A549 (cell line): ENCODE measurements at regions not wholly inside any gene's neighbourhood (a gene's known extent, or its start where the extent isn't known, plus 50 kb on each side); places are given as distances from the start of the nearest gene placed in this dataset.

Experiments used
- EHMT2 ChIP-seq: fragments of 200-600 bp; sonication (generic); IDR thresholded peaks from 2 replicates; pipeline ENCODE4 v1.6.1; 2016; ENCODE audit warnings: antibody characterized with exemption, low read depth, mild to moderate bottlenecking, moderate library complexity
- EP300 ChIP-seq, 2 experiments: fragments of >200 bp; sonication (Bioruptor Twin); formaldehyde crosslinking; IDR thresholded peaks; 2 replicates in 1 of 2; 3 replicates in 1 of 2; pipeline ENCODE4 v1.6.1; 2016 to 2017
- FOSL2 ChIP-seq, 2 experiments: fragments of 450-650 bp in 1 of 2; fragments of >200 bp in 1 of 2; sonication (Bioruptor Twin) in 1 of 2; formaldehyde crosslinking; IDR thresholded peaks; 2 replicates each; pipeline versions ENCODE4 v1.5.0 to v1.6.1; 2016 to 2020; ENCODE audit warnings: mild to moderate bottlenecking in 1 of 2, moderate library complexity in 1 of 2
- HOXA7 ChIP-seq: fragments of 250-450 bp; sonication (Bioruptor Pico); IDR thresholded peaks from 2 replicates; pipeline ENCODE4 v1.5.0; 2020; ENCODE audit warnings: mild to moderate bottlenecking, moderate library complexity
- JUN ChIP-seq, 2 experiments: fragments of >200 bp; sonication (Bioruptor Twin); formaldehyde crosslinking; IDR thresholded peaks; 2 replicates in 1 of 2; 3 replicates in 1 of 2; pipeline ENCODE4 v1.6.1; 2016 to 2017
- MYC ChIP-seq: IDR thresholded peaks from 2 replicates; pipeline ENCODE4 v1.6.1; 2012; ENCODE audit warnings: mild to moderate bottlenecking, inconsistent platforms, low read length, improper control_type of control experiment, borderline replicate concordance
- POLR2A ChIP-seq: IDR thresholded peaks from 2 replicates; pipeline ENCODE4 v1.6.1; 2012; ENCODE audit warnings: mild to moderate bottlenecking, low read length
- RNF2 ChIP-seq: fragments of 200-600 bp; sonication (generic); IDR thresholded peaks from 2 replicates; pipeline ENCODE4 v1.6.1; 2016; ENCODE audit warnings: low read depth, mild to moderate bottlenecking, antibody characterized with exemption, moderate library complexity, borderline replicate concordance
- SMC3 ChIP-seq: fragments of >200 bp; sonication (Bioruptor Twin); formaldehyde crosslinking; IDR thresholded peaks from 3 replicates; pipeline ENCODE4 v1.6.1; 2018; ENCODE audit warnings: inconsistent platforms
- ZFP36 ChIP-seq: fragments of 450-650 bp; IDR thresholded peaks from 2 replicates; pipeline ENCODE4 v1.6.1; 2014; ENCODE audit warnings: borderline replicate concordance; ENCODE audit not compliant: partially characterized antibody
- TF ChIP-seq, protein P1 (sequence below): fragments of >200 bp; sonication (Bioruptor Twin); formaldehyde crosslinking; IDR thresholded peaks from 3 replicates; pipeline ENCODE4 v1.5.1; 2016
- TF ChIP-seq, protein P2 (sequence below): IDR thresholded peaks from 2 replicates; pipeline ENCODE4 v1.6.1; 2012

DNA sequence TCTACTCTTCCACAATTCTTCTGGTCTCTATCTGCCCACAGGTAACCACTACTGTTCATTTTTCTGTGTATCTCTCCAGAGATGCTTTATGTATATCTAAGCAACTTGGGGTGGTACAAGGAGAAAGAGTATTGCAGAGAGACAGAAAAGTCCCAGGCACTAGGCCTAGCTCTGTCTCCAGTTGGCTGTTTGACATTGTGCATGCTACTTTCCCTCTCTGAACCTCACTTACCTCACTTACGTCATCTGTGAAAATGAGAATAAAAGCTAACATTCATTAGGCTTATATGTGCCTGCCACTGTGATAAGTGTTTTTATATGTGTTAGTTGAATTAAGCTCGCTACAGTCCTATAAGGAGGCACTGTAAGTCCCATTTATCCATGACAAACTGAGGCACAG, 76.7 kb upstream of the RNU6-1 start:
- TF ChIP-seq POLR2A = no peak
- TF ChIP-seq, protein P1, sequence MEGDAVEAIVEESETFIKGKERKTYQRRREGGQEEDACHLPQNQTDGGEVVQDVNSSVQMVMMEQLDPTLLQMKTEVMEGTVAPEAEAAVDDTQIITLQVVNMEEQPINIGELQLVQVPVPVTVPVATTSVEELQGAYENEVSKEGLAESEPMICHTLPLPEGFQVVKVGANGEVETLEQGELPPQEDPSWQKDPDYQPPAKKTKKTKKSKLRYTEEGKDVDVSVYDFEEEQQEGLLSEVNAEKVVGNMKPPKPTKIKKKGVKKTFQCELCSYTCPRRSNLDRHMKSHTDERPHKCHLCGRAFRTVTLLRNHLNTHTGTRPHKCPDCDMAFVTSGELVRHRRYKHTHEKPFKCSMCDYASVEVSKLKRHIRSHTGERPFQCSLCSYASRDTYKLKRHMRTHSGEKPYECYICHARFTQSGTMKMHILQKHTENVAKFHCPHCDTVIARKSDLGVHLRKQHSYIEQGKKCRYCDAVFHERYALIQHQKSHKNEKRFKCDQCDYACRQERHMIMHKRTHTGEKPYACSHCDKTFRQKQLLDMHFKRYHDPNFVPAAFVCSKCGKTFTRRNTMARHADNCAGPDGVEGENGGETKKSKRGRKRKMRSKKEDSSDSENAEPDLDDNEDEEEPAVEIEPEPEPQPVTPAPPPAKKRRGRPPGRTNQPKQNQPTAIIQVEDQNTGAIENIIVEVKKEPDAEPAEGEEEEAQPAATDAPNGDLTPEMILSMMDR = no peak
- TF ChIP-seq, protein P2, sequence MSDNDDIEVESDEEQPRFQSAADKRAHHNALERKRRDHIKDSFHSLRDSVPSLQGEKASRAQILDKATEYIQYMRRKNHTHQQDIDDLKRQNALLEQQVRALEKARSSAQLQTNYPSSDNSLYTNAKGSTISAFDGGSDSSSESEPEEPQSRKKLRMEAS = no peak
- no peak for TF ChIP-seq JUN (IDR thresholded peaks at IDR 0.05)
- TF ChIP-seq FOSL2 (IDR thresholded peaks at IDR 0.05) = no peak
- no peak for TF ChIP-seq FOSL2 (CRISPR knock-in tag; IDR thresholded peaks at IDR 0.05)
- no peak for TF ChIP-seq HOXA7 (CRISPR knock-in tag)
- TF ChIP-seq EP300 (IDR thresholded peaks at IDR 0.05) = no peak
- no peak for TF ChIP-seq EHMT2
- no peak for TF ChIP-seq SMC3
- TF ChIP-seq RNF2 = no peak
- TF ChIP-seq ZFP36 = no peak
- TF ChIP-seq MYC = no peak
